Activated CD4-positive, alpha-beta T cell treated with anti-CD3 and anti-CD28 coated beads, Interleukin-2, amount 50 U/mL, for 48 hours (primary cell): ENCODE measurements at regions not wholly inside any gene's neighbourhood (a gene's known extent, or its start where the extent isn't known, plus 50 kb on each side); places are given as distances from the start of the nearest gene placed in this dataset.

Experiments used
- DNase-seq, 2 experiments: peaks; one replicate each; pipeline ENCODE4 v3.0.0-alpha.2; 2020

DNA sequence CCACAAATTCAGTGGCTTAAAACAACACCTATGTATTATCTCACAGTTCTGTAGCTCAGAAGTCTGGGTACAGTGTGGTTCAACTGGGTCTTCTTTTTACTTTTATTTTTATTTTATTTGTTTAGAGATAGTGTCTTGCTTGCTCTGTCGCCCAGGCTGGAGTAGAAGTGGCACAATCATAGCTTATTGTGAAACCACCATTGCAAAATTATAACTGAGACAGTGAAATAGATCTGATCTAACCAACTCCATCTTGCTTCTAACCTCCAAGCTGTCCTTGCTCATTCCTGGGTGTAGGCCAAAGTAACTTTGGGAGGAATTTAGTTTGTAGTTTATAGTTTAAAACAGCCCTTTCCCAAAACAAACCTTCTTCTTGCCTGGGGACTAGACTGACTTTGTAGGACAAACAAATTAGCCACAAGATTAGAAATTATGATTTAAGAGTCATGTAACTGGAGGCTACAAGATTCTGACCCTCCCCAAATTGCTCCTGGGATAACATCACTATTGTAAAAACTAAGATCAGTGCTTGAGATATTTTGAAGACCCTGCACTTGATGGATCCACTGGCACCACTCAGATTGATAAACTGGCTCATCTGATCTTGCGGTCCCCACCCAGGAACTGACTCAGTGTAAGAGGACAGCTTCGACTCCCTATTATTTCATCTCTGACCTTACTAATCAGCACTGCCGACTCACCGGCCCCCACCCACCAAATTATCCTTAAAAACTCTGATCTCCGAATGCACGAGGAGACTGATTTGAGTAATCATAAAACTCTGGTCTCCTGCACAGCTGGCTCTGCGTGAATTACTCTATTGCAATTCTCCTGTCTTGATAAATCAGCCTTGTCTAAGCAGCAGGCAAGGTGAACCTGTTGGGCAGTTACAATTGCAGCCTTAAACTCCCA lies 193.4 kb upstream of the CDYL start:
- DNase-seq = no peak

GRCh38 chr6:4581468-4582385 lies 194.5 kb upstream of the CDYL start:
- DNase-seq = no peak

- DNase-seq = no peak
These were observed 195.8 kb upstream of the CDYL start for GRCh38 chr6:4580361-4580760.

- no peak for DNase-seq
These were observed 198.8 kb upstream of the CDYL start for GRCh38 chr6:4577406-4577805.

- DNase-seq = no peak
These were observed 200.5 kb upstream of the CDYL start for GRCh38 chr6:4575714-4576113.

DNA sequence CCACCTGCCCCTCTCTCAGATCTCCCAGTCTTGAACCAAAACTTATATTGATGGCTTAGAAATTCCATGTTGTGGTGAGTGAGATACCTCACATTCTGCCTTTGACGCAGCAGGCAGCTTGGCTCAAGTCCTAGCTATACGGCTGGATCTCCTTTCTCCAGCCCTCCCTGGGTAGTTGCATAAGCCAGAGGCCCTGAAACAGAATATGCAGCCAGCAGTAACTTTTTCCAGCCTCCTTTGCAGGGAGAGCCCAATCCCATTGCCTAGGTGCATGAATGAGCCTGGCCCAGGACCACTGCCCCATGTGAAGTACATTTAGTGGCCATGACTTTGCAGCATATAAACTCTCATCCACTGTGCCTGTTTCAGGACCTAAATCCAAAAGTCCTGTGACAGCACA lies 202.2 kb upstream of the CDYL start:
- DNase-seq = no peak

DNA sequence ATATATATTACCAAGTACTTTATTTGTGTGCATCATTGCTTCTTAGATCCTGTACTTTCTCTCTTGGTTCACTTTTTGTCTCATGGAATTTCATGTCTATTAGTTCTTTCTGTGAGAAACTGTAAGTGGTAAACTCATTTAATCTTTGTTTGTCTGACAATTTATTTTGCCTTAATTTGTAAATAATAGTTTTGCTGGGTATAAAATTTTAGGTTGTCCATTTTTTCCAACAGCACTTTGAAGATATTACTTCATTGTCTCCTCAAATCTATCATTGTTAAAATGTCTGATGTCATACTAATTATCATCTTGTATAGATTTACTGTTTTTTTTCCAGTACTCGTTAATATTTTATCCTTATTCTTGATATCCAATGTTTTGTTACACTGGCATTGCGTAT lies 205.2 kb upstream of the CDYL start:
- DNase-seq = no peak

- no peak for DNase-seq
These were observed 208.1 kb upstream of the CDYL start for GRCh38 chr6:4568138-4568537.

DNA sequence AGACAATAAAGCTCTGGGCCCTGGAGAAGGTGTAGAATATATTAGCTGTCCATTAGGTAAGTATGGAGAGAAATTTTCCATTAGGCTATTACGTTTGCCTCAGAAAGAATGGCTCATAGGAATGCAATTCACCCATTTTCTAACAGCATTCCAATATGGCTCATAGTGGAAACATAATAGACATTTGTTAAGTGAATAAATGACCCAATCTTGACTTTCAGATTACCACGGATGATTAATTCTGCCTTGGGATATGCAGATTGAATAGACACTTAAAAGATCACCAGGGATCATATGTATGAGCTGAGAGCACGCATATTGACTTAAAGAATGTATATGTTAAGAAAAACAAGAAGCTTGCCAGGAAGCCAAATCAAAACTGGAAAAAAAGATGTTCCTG lies 209.1 kb upstream of the CDYL start:
- no peak for DNase-seq

GRCh38 chr6:4565301-4566250 lies 210.6 kb upstream of the CDYL start:
- no peak for DNase-seq

- DNase-seq = no peak
These were observed 211.4 kb upstream of the CDYL start for GRCh38 chr6:4564801-4565271.

DNA sequence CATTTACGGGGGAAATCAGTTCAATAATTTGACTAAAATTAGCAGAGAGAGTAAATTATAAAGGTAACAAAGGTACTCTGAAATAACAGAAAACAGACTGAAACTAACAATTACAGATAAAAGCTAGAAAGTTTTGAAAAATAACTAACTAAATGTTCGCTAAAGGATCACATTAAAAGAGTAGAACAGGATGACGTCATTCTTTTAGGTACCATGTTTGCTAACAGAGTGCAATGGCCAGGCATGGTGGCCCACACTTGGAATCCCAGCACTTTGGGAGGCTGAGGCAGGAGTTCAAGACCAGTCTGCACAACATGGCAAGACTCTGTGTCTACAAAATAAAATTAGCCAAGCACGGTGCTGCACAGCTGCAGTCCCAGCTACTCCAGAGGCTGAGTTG lies 212.3 kb upstream of the CDYL start:
- no peak for DNase-seq

DNA sequence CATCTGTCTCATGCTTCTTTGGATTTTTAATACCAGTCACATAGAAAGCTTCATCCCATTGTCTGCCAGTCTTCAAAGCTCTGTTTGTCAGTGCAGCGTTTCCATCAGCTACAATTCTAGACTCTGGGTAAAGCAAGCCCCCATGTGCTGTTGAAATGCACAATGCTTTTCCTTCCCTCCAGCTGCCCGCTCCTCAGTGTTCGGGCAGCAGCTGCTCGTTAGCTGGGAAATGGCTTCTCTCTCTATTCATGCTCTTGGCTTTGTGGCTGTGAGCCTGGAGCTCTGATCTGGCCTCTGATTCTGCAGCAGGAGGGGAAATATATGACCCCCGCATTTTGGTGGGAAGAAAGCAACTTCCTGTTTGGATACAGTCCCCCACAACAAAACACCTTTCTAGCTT lies 213.0 kb upstream of the CDYL start:
- DNase-seq = no peak

- no peak for DNase-seq
These were observed 214.3 kb upstream of the CDYL start for GRCh38 chr6:4561773-4562400.

GRCh38 chr6:4561078-4561435 lies 215.1 kb upstream of the CDYL start:
- no peak for DNase-seq

DNA sequence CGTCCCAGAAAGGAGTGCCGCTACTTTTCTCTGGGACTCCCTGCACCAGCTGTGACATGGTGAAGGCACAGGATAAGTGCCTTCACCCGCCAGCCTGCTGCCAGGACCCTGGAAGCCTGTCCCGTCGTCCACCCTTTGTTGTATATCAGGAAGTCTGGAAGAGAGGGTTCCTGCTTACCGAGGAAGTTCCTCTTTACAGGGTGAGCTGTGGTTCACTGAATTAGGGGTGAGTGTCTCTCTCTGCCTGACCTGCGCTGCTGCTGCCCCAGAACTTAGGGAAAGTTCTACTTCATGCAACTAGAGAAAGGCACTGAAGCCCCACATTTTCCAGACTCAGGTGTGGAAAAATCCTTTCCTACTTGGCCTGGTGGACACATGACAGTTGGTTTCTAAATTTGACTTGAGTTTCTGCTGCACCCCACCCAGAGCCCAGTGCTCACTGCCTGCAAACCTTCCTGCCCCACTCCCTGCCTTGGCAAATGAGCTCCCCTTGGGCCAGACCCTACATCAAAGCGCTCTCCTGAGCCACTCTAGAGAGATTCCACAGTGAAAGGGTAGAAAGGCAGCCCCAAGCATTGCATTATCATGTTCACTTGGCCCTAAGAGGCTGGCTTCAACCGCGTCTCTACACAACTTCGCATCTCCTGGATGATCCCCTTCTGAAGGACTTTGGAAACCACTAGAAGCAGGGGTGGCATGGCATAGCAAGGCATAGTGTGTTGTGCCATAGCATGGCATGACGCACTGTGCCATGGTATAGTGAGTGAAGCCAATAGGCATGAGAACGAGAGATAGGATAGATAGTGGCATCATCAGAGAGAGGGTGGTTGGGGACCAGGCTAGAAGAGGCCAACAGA lies 215.8 kb upstream of the CDYL start:
- DNase-seq = no peak

DNA sequence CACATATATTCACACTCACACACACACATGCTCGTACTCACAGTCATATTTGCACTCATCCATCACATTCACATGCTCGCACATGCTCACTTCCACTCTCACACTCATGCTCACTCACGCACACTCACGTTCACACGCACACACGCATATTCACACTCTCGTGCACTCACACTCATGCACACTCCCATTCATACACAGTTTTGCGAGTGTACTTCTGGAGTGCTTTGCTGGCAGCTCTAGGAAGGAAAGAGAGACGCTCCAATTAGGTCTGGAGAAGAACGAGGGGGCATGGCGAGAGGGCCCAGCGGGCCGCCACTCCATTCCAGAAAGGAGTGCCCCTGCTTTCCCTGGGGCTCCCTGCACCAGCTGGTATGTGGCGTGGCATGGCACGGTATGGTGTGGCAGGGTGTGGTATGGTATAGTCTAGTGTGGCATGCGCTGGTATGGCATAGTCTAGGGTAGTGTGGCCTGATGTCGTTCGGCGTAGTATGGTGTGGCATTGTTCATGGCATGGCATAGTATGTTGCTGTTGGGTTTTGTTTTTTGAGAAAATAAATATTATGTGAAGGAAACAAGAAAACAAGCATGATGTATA lies 216.8 kb upstream of the CDYL start:
- no peak for DNase-seq

DNA sequence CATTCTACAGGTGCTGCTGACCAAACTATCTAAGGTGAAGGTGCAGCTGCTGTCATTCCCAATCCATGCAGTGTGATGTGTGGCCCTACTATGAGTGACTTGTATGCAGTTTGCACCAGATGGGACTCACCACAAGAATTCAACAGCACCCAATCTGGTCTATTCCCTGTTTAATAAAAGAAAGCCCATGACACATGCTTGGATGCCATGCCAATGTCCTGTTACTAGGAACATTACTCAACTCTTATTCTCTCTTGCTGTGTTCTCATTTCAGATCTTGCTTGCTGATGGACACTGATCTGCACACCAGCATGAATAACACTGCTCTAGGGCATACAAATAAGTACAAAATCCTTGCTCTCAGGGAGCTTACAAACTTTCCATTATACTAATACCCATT lies 221.6 kb upstream of the CDYL start:
- no peak for DNase-seq

GRCh38 chr6:4553387-4553786 lies 222.8 kb upstream of the CDYL start:
- peak; percentile 9 to 30 for DNase-seq

DNA sequence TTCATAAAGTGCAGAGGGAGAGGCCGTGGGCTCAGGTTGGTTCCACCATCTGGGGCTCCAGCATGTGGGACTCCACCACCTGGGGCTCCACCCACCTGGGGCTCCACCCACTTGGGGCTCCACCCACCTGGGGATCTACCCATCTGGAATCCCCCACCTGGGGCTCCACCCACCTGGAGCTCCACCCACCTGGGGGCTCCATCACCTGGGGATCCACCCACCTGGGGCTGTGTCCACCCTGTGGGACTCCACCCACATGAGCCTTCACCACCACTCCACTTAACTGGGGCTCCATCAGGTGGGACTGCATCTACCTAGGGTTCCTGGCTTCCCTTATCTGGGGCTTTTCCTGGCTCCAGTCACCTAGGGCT lies 226.0 kb upstream of the CDYL start:
- DNase-seq = no peak
